OCI-LY7 (cell line): ENCODE measurements at regions not wholly inside any gene's neighbourhood (a gene's known extent, or its start where the extent isn't known, plus 50 kb on each side); places are given as distances from the start of the nearest gene placed in this dataset.

Experiments
- BruUV-seq: library from RNA; stranded (reverse); fragments of 400-500 nt; replicated peaks from 2 replicates; lab custom pipeline; 2021; lab: Mats Ljungman, UMichigan
- CTCF ChIA-PET: fragments of 300-600 bp; sonication (Branson Sonifier 250); formaldehyde crosslinking; loops from one replicate; lab custom pipeline; 2022; ENCODE audit warnings: antibody characterized with exemption; ENCODE audit not compliant: unreplicated experiment; lab: Charles Lee
- POLR2A ChIA-PET: fragments of 300-600 bp; sonication (Branson Sonifier 250); formaldehyde crosslinking; loops from one replicate; lab custom pipeline; 2022; ENCODE audit warnings: antibody characterized with exemption; lab: Charles Lee
- DNase-seq: peaks from one replicate; pipeline ENCODE4 v3.0.0-alpha.2; 2015; ENCODE audit warnings: low spot score
- H2AFZ ChIP-seq: fragments of 200-600 bp; sonication (generic), shearing (Covaris generic); 2 replicates; pipeline ENCODE4 v1.6.1; 2014; ENCODE audit warnings: mild to moderate bottlenecking, antibody characterized with exemption, low read length, moderate library complexity
- H3K27ac ChIP-seq: fragments of 200-600 bp; sonication (generic); 2 replicates; pipeline ENCODE4 v1.5.1; 2014; ENCODE audit warnings: mixed run types, low read depth, mild to moderate bottlenecking, moderate library complexity, low read length, inconsistent platforms; ENCODE audit not compliant: poor library complexity, severe bottlenecking
- H3K36me3 ChIP-seq: fragments of 200-600 bp; sonication (generic); 2 replicates; pipeline ENCODE4 v1.6.1; 2014; ENCODE audit warnings: mild to moderate bottlenecking, antibody characterized with exemption, low read length, moderate library complexity, mixed read lengths; ENCODE audit not compliant: insufficient read depth
- H3K4me1 ChIP-seq: fragments of 200-600 bp; sonication (generic); 2 replicates; pipeline ENCODE4 v1.5.1; 2014; ENCODE audit warnings: mild to moderate bottlenecking, low read length; ENCODE audit not compliant: insufficient read depth, poor library complexity, severe bottlenecking
- H3K4me2 ChIP-seq: fragments of 200-600 bp; sonication (generic); 2 replicates; pipeline ENCODE4 v1.6.1; 2014; ENCODE audit warnings: mild to moderate bottlenecking, low read length
- H3K4me3 ChIP-seq: fragments of 200-600 bp; sonication (generic); 2 replicates; pipeline ENCODE4 v1.5.1; 2014; ENCODE audit warnings: mild to moderate bottlenecking, low read depth, low read length; ENCODE audit not compliant: poor library complexity, severe bottlenecking
- H3K79me2 ChIP-seq: fragments of 200-600 bp; sonication (generic); 2 replicates; pipeline ENCODE4 v1.6.1; 2016; ENCODE audit warnings: low read depth, mild to moderate bottlenecking, low read length, moderate library complexity, mixed read lengths; ENCODE audit not compliant: insufficient read depth
- H3K9me2 ChIP-seq: fragments of 200-600 bp; sonication (generic); 2 replicates; pipeline ENCODE4 v1.6.1; 2016; ENCODE audit warnings: mild to moderate bottlenecking, low read length, mixed read lengths; ENCODE audit not compliant: insufficient read depth
- H3K9me3 ChIP-seq: fragments of 200-600 bp; sonication (generic); 2 replicates; pipeline ENCODE4 v1.6.1; 2014; ENCODE audit warnings: mild to moderate bottlenecking, mixed run types, low read length, mixed read lengths
- H4K20me1 ChIP-seq: fragments of 200-600 bp; sonication (generic); 2 replicates; pipeline ENCODE4 v1.6.1; 2014; ENCODE audit warnings: mild to moderate bottlenecking, antibody characterized with exemption, low read length, moderate library complexity, mixed read lengths; ENCODE audit not compliant: insufficient read depth
- EZH2phosphoT487 ChIP-seq: fragments of 200-600 bp; sonication (generic); IDR thresholded peaks from 2 replicates; pipeline ENCODE4 v1.6.1; 2018; ENCODE audit warnings: low read depth, borderline replicate concordance, mild to moderate bottlenecking, mixed run types, antibody characterized with exemption, low read length, moderate library complexity, mixed read lengths
- intact Hi-C: fragments of 100-400 bp; cut with micrococcal nuclease; formaldehyde crosslinking; loops from one replicate; pipeline ENCODE4 v1.10.0; 2022; ENCODE audit not compliant: unreplicated experiment
- TF ChIP-seq, protein P1 (sequence below): fragments of 200-600 bp; sonication (generic); conservative IDR thresholded peaks from 2 replicates; pipeline ENCODE4 v1.5.1; 2014; ENCODE audit warnings: mild to moderate bottlenecking, antibody characterized with exemption, low read length, moderate library complexity, mixed read lengths

- Histone ChIP-seq H2AFZ (no peak overlapping the region), H3K9me2 (no peaks in the 10 kb centered on the region), H3K9me3 (no peaks in the 10 kb centered on the region), H3K4me3 (no peak overlapping the region), H3K4me1 (no peaks in the 10 kb centered on the region), H4K20me1 (no peaks in the 10 kb centered on the region), H3K27ac (no peak overlapping the region), H3K79me2 (no peaks in the 10 kb centered on the region), H3K36me3 (no peaks in the 10 kb centered on the region), H3K4me2 (no peak overlapping the region)
- CTCF ChIA-PET, result no interaction called here
- peak; percentile 55 for DNase-seq
- POLR2A ChIA-PET, result no interaction called here
- no TSS peak for BruUV-seq
- intact Hi-C loops, result loop anchor here (5.0 kb wide), 1 partner anchor 216 kb away; the partner anchor contains the start of gene PTPRU
- no peak for TF ChIP-seq EZH2phosphoT487
- TF ChIP-seq, protein P1, sequence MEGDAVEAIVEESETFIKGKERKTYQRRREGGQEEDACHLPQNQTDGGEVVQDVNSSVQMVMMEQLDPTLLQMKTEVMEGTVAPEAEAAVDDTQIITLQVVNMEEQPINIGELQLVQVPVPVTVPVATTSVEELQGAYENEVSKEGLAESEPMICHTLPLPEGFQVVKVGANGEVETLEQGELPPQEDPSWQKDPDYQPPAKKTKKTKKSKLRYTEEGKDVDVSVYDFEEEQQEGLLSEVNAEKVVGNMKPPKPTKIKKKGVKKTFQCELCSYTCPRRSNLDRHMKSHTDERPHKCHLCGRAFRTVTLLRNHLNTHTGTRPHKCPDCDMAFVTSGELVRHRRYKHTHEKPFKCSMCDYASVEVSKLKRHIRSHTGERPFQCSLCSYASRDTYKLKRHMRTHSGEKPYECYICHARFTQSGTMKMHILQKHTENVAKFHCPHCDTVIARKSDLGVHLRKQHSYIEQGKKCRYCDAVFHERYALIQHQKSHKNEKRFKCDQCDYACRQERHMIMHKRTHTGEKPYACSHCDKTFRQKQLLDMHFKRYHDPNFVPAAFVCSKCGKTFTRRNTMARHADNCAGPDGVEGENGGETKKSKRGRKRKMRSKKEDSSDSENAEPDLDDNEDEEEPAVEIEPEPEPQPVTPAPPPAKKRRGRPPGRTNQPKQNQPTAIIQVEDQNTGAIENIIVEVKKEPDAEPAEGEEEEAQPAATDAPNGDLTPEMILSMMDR, result peak; percentile 70
These were observed 217.3 kb downstream of the PTPRU start for GRCh38 chr1:29453502-29454240.

- no TSS peak for BruUV-seq
- H3K79me2 ChIP-seq, result no peaks in the 10 kb centered on the region
- H3K4me2 ChIP-seq, result no peak overlapping the region
- H4K20me1 ChIP-seq, result no peaks in the 10 kb centered on the region
- H3K4me3 ChIP-seq, result no peak overlapping the region
- ChIA-PET CTCF (no interaction called here), POLR2A (interaction anchor here (0.7 kb wide), 1 partner anchor 15 kb away, joined by 3 read pairs; no protein-coding TSS in a partner anchor)
- no peaks in the 10 kb centered on the region for H3K4me1 ChIP-seq
- H3K36me3 ChIP-seq, result no peaks in the 10 kb centered on the region
- intact Hi-C loops, result loop anchor here (5.0 kb wide), 1 partner anchor 215 kb away; the partner anchor contains the start of gene PTPRU
- H3K9me3 ChIP-seq, result no peaks in the 10 kb centered on the region
- TF ChIP-seq EZH2phosphoT487, result no peak
- TF ChIP-seq, protein P1, result no peak
- no peak for DNase-seq
- H3K27ac ChIP-seq, result no peak overlapping the region
- H3K9me2 ChIP-seq, result no peaks in the 10 kb centered on the region
- H2AFZ ChIP-seq, result no peak overlapping the region
These were observed 216.3 kb downstream of the PTPRU start for GRCh38 chr1:29452463-29453230.
